ENCODE measurements at regions not wholly inside any gene's neighbourhood (a gene's known extent, or its start where the extent isn't known, plus 50 kb on each side); places are given as distances from the start of the nearest gene placed in this dataset.
"Not testable (repeated sequence)": the region's sequence is repeated elsewhere in the genome, so short reads cannot be mapped to it uniquely, and the experiment has no call there.

GRCh38 chrX:78555401-78555980 is 103.6 kb downstream of the RTL3 start:
- no peak overlapping the region for H3K4me3 ChIP-seq (replicated peaks; ENCODE audit: low read depth, low read length)
- peak; percentile 38 for TF ChIP-seq CTCF (IDR thresholded peaks at IDR 0.05; ENCODE audit: low read length, missing control alignments)
- DNase-seq (ENCODE audit: low read depth) = peak; percentile 9

- not testable (repeated sequence) for DNase-seq (ENCODE audit: low read depth); H3K4me3 ChIP-seq (replicated peaks; ENCODE audit: low read depth, low read length)
Measured at GRCh38 chrX:78552628-78553027, 106.5 kb downstream of the RTL3 start.

GRCh38 chrX:78548012-78548411 is 111.1 kb downstream of the RTL3 start:
- H3K4me3 ChIP-seq (replicated peaks; ENCODE audit: low read depth, low read length) = no peak overlapping the region
- peak; percentile 2 for DNase-seq (ENCODE audit: low read depth)
- no peak for TF ChIP-seq CTCF (IDR thresholded peaks at IDR 0.05; ENCODE audit: low read length, missing control alignments)

GRCh38 chrX:78545233-78545632 is 113.9 kb downstream of the RTL3 start:
- no peak overlapping the region for H3K4me3 ChIP-seq (replicated peaks; ENCODE audit: low read depth, low read length)
- TF ChIP-seq CTCF (IDR thresholded peaks at IDR 0.05; ENCODE audit: low read length, missing control alignments) = no peak
- DNase-seq (ENCODE audit: low read depth) = no peak

GRCh38 chrX:78543281-78543680 is 115.8 kb downstream of the RTL3 start:
- no peak for TF ChIP-seq CTCF (IDR thresholded peaks at IDR 0.05; ENCODE audit: low read length, missing control alignments)
- DNase-seq (ENCODE audit: low read depth) = no peak
- no peak overlapping the region for H3K4me3 ChIP-seq (replicated peaks; ENCODE audit: low read depth, low read length)

GRCh38 chrX:78540171-78540570 is 119.0 kb downstream of the RTL3 start:
- no peak for TF ChIP-seq CTCF (IDR thresholded peaks at IDR 0.05; ENCODE audit: low read length, missing control alignments)
- peak; percentile 26 for DNase-seq (ENCODE audit: low read depth)
- no peak overlapping the region for H3K4me3 ChIP-seq (replicated peaks; ENCODE audit: low read depth, low read length)

- DNase-seq (ENCODE audit: low read depth) = no peak
- no peak for TF ChIP-seq CTCF (IDR thresholded peaks at IDR 0.05; ENCODE audit: low read length, missing control alignments)
- H3K4me3 ChIP-seq (replicated peaks; ENCODE audit: low read depth, low read length) = no peak overlapping the region
Measured at GRCh38 chrX:78534221-78534620, 124.9 kb downstream of the RTL3 start.
